ENCODE measurements at regions not wholly inside any gene's neighbourhood (a gene's known extent, or its start where the extent isn't known, plus 50 kb on each side); places are given as distances from the start of the nearest gene placed in this dataset.

DNA sequence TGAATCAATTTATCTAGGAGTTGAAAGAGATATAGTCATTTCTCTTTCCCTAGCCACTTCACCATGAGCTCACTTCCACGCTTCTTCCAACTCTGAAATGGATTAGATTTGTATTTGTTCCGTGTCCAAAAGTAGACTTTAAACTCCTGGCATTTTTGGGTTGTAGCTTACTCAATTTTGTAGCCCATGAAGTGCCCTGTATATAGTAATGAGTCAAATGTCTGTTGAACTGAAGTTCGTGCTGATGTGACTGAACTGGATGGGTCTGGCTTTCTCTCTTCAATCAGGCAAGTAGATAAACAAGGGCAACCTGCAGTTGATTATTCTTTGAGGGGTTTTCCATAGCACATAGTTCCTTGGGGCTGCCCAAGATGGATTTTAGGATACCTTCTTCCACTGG lies 450.6 kb downstream of the SH2D1A start:
- in situ Hi-C loops (cut with MboI; ENCODE audit: low sequenced_read_pairs) = no loop called here
- H2BK20ac ChIP-seq (ENCODE audit: low read depth, low read length) = no peak overlapping the region
- intact Hi-C loops (cut with micrococcal nuclease) = no loop called here

More for the DNA sequence above, 450.6 kb downstream of the SH2D1A start:
- Histone ChIP-seq H4K91ac (ENCODE audit: insufficient read depth, low read depth, low read length) (no peak overlapping the region), H3K27me3 (ENCODE audit: control insufficient read depth, insufficient read depth, low read length) (no peaks in the 10 kb centered on the region), H2BK5ac (ENCODE audit: low read depth, low read length, poor library complexity, severe bottlenecking) (no peak overlapping the region), H3K18ac (ENCODE audit: low read depth, low read length) (no peak overlapping the region), H3K4ac (ENCODE audit: low read depth, low read length) (no peak overlapping the region), H3K56ac (ENCODE audit: extremely low read depth, insufficient read depth, low read length) (no peak overlapping the region), H3K9me3 (ENCODE audit: control insufficient read depth, insufficient read depth, low read length) (no peaks in the 10 kb centered on the region), H3K14ac (replicated peaks; ENCODE audit: low read depth, low read length) (no peak overlapping the region), H3K36me3 (ENCODE audit: control insufficient read depth, insufficient read depth, low read length) (no peaks in the 10 kb centered on the region), H2BK120ac (ENCODE audit: low read depth, low read length) (no peak overlapping the region), H3K4me2 (ENCODE audit: low read depth, low read length) (no peak overlapping the region), H4K20me1 (ENCODE audit: insufficient read depth, low read length) (no peaks in the 10 kb centered on the region), H3K9me1 (ENCODE audit: insufficient read depth, low read length) (no peaks in the 10 kb centered on the region), H3K9ac (ENCODE audit: low read depth, low read length) (no peak overlapping the region), H3K27ac (ENCODE audit: insufficient read depth, low read length) (no peak overlapping the region), H3K23ac (ENCODE audit: low read depth, low read length) (no peak overlapping the region), H2AK9ac (replicated peaks; ENCODE audit: low read depth, low read length, poor library complexity) (no peak overlapping the region), H2AFZ (replicated peaks; ENCODE audit: low read length, poor library complexity) (no peak overlapping the region), H4K5ac (ENCODE audit: low read depth, low read length) (no peak overlapping the region), H4K8ac (ENCODE audit: low read depth in 2 of 2, low read length in 2 of 2) (no peak overlapping the region), H2BK15ac (ENCODE audit: low read depth, low read length) (no peak overlapping the region), H3K4me3 (ENCODE audit: insufficient read depth, low read depth, low read length) (no peak overlapping the region), H3K4me1 (ENCODE audit: control insufficient read depth, insufficient read depth, low read length) (no peaks in the 10 kb centered on the region), H2AK5ac (ENCODE audit: low read depth, low read length) (no peak overlapping the region), H3K79me1 (ENCODE audit: low read depth in 1 of 2, low read length in 2 of 2) (no peaks in the 10 kb centered on the region)
- ATAC-seq (ENCODE audit: low read depth) = no peak
- DNase-seq = no peak
- WGBS, 2 experiments (ENCODE audit: extremely low coverage in 2 of 2, insufficient read length in 1 of 2) = no CpG with 5 or more reads among the region's 3 CpGs
- dilution Hi-C loops (cut with HindIII; ENCODE audit: low sequenced_read_pairs, unreplicated experiment) = no loop called here
- ChIA-PET CTCF (no interaction called here), POLR2A (ENCODE audit: unreplicated experiment) (no interaction called here)
- BruUV-seq (replicated peaks) = no TSS peak
- TF ChIP-seq, protein P1, sequence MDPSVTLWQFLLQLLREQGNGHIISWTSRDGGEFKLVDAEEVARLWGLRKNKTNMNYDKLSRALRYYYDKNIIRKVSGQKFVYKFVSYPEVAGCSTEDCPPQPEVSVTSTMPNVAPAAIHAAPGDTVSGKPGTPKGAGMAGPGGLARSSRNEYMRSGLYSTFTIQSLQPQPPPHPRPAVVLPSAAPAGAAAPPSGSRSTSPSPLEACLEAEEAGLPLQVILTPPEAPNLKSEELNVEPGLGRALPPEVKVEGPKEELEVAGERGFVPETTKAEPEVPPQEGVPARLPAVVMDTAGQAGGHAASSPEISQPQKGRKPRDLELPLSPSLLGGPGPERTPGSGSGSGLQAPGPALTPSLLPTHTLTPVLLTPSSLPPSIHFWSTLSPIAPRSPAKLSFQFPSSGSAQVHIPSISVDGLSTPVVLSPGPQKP (IDR thresholded peaks at IDR 0.05; ENCODE audit: borderline replicate concordance, low read depth, low read length) = no peak
- TF ChIP-seq BHLHE40 (IDR thresholded peaks at IDR 0.05; ENCODE audit: low read depth, low read length) (no peak), MAZ (IDR thresholded peaks at IDR 0.05; ENCODE audit: borderline replicate concordance, low read depth, low read length) (no peak), NFE2L2 (IDR thresholded peaks at IDR 0.05; ENCODE audit: low read depth, low read length) (no peak), RAD21 (IDR thresholded peaks at IDR 0.05; ENCODE audit: low read length) (no peak)
- TF ChIP-seq, protein P2, sequence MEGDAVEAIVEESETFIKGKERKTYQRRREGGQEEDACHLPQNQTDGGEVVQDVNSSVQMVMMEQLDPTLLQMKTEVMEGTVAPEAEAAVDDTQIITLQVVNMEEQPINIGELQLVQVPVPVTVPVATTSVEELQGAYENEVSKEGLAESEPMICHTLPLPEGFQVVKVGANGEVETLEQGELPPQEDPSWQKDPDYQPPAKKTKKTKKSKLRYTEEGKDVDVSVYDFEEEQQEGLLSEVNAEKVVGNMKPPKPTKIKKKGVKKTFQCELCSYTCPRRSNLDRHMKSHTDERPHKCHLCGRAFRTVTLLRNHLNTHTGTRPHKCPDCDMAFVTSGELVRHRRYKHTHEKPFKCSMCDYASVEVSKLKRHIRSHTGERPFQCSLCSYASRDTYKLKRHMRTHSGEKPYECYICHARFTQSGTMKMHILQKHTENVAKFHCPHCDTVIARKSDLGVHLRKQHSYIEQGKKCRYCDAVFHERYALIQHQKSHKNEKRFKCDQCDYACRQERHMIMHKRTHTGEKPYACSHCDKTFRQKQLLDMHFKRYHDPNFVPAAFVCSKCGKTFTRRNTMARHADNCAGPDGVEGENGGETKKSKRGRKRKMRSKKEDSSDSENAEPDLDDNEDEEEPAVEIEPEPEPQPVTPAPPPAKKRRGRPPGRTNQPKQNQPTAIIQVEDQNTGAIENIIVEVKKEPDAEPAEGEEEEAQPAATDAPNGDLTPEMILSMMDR (conservative IDR thresholded peaks at IDR 0.05; ENCODE audit: low read depth, low read length) = no peak
